Stimulated activated naive CD8-positive, alpha-beta T cell treated with anti-CD3 and anti-CD28 coated beads, Interleukin-15, amount 100 ng/mL, for 72 hours (primary cell): ENCODE measurements at regions not wholly inside any gene's neighbourhood (a gene's known extent, or its start where the extent isn't known, plus 50 kb on each side); places are given as distances from the start of the nearest gene placed in this dataset.

ENCODE experiments used
- ATAC-seq: fragments of 150-1000 bp; cut with Tn5 transposase; 2 replicates; pipeline ENCODE4 v1.10.0; 2021; ENCODE audit warnings: mild to moderate bottlenecking, moderate library complexity
- DNase-seq, 2 donors: peaks; one replicate each; pipeline ENCODE4 v3.0.0; 2021 to 2022
- H3K27ac Mint-ChIP-seq, 2 donors: one replicate each; pipeline ENCODE4 v1.8.0; 2022; ENCODE audit warnings: mild to moderate bottlenecking in 2 of 2, mixed read lengths in 2 of 2, moderate library complexity in 2 of 2
- H3K27me3 Mint-ChIP-seq: one replicate; pipeline ENCODE4 v1.8.0; 2022; ENCODE audit warnings: mixed read lengths
- H3K4me1 Mint-ChIP-seq: one replicate; pipeline ENCODE4 v1.8.0; 2022; ENCODE audit warnings: mild to moderate bottlenecking, mixed read lengths
- H3K4me3 Mint-ChIP-seq, 2 donors: one replicate each; pipeline ENCODE4 v1.8.0; 2022; ENCODE audit warnings: mild to moderate bottlenecking in 2 of 2, mixed read lengths in 2 of 2, moderate library complexity in 1 of 2
- H3K9me3 Mint-ChIP-seq, 2 donors: one replicate each; pipeline ENCODE4 v1.8.0; 2022; ENCODE audit warnings: mixed read lengths in 2 of 2

GRCh38 chr3:31117854-31118253 is 223.4 kb upstream of the GADL1 start:
- no peak overlapping the region for H3K27ac Mint-ChIP-seq
- no peak overlapping the region for H3K4me3 Mint-ChIP-seq
- H3K9me3 Mint-ChIP-seq: peaks cover 9 to 11% of the 10 kb centered on the region in 2 donors
- ATAC-seq (no peak), DNase-seq (no peak)
- no peaks in the 10 kb centered on the region for H3K27me3 Mint-ChIP-seq
- no peaks in the 10 kb centered on the region for H3K4me1 Mint-ChIP-seq

- Mint-ChIP-seq H3K27ac (no peak overlapping the region), H3K4me3 (no peak overlapping the region), H3K9me3 (peaks cover 17 to 18% of the 10 kb centered on the region in 2 donors), H3K27me3 (no peaks in the 10 kb centered on the region), H3K4me1 (no peaks in the 10 kb centered on the region)
- ATAC-seq (no peak), DNase-seq (no peak)
These were observed 229.9 kb upstream of the GADL1 start for GRCh38 chr3:31124373-31124772.

- no peak overlapping the region for H3K27ac Mint-ChIP-seq
- H3K27me3 Mint-ChIP-seq: no peaks in the 10 kb centered on the region
- peaks cover 17 to 18% of the 10 kb centered on the region in 2 donors for H3K9me3 Mint-ChIP-seq
- H3K4me3 Mint-ChIP-seq: no peak overlapping the region
- ATAC-seq (no peak), DNase-seq (no peak)
- no peaks in the 10 kb centered on the region for H3K4me1 Mint-ChIP-seq
These were observed 231.1 kb upstream of the GADL1 start for GRCh38 chr3:31125413-31126020.

- no peak for DNase-seq
- Mint-ChIP-seq H3K9me3 (peaks cover 6 to 11% of the 10 kb centered on the region in 2 donors), H3K27me3 (no peaks in the 10 kb centered on the region), H3K27ac (no peak overlapping the region), H3K4me1 (peaks cover 4% of the 10 kb centered on the region), H3K4me3 (no peak overlapping the region)
- no peak for ATAC-seq
These were observed 234.8 kb upstream of the GADL1 start for GRCh38 chr3:31129241-31129640.

GRCh38 chr3:31132132-31132769 is 237.8 kb upstream of the GADL1 start:
- DNase-seq (peak in 1 of 2 donors; percentile 21), ATAC-seq (peak; percentile 76)
- Mint-ChIP-seq H3K27ac (no peak overlapping the region), H3K4me3 (no peak overlapping the region), H3K27me3 (no peaks in the 10 kb centered on the region), H3K4me1 (peaks cover 4% of the 10 kb centered on the region), H3K9me3 (no peaks in the 10 kb centered on the region)

- DNase-seq (no peak), ATAC-seq (no peak)
- Mint-ChIP-seq H3K27ac (no peak overlapping the region), H3K27me3 (no peaks in the 10 kb centered on the region), H3K4me3 (no peak overlapping the region), H3K4me1 (peaks cover 4% of the 10 kb centered on the region), H3K9me3 (no peaks in the 10 kb centered on the region)
These were observed 239.1 kb upstream of the GADL1 start for GRCh38 chr3:31133541-31133940.

- Mint-ChIP-seq H3K27me3 (no peaks in the 10 kb centered on the region), H3K9me3 (no peaks in the 10 kb centered on the region), H3K27ac (no peak overlapping the region), H3K4me1 (peaks cover 4% of the 10 kb centered on the region), H3K4me3 (no peak overlapping the region)
- ATAC-seq (no peak), DNase-seq (no peak)
These were observed 241.1 kb upstream of the GADL1 start for GRCh38 chr3:31135546-31135945.

GRCh38 chr3:31137718-31138465 is 243.4 kb upstream of the GADL1 start:
- H3K9me3 Mint-ChIP-seq: no peaks in the 10 kb centered on the region
- no peak overlapping the region for H3K27ac Mint-ChIP-seq
- no peak for ATAC-seq
- peaks cover 4% of the 10 kb centered on the region for H3K4me1 Mint-ChIP-seq
- H3K27me3 Mint-ChIP-seq: no peaks in the 10 kb centered on the region
- no peak overlapping the region for H3K4me3 Mint-ChIP-seq
- no peak for DNase-seq

GRCh38 chr3:31140470-31140869 is 246.0 kb upstream of the GADL1 start:
- H3K27me3 Mint-ChIP-seq: no peaks in the 10 kb centered on the region
- ATAC-seq: no peak
- H3K27ac Mint-ChIP-seq: no peak overlapping the region
- H3K4me3 Mint-ChIP-seq: no peak overlapping the region
- DNase-seq: no peak
- H3K9me3 Mint-ChIP-seq: peaks cover 0 to 1% of the 10 kb centered on the region in 2 donors
- H3K4me1 Mint-ChIP-seq: no peaks in the 10 kb centered on the region

GRCh38 chr3:31142139-31142538 is 247.7 kb upstream of the GADL1 start:
- H3K27ac Mint-ChIP-seq: no peak overlapping the region
- ATAC-seq (no peak), DNase-seq (no peak)
- no peak overlapping the region for H3K4me3 Mint-ChIP-seq
- no peaks in the 10 kb centered on the region for H3K4me1 Mint-ChIP-seq
- H3K9me3 Mint-ChIP-seq: peaks cover 8 to 13% of the 10 kb centered on the region in 2 donors
- no peaks in the 10 kb centered on the region for H3K27me3 Mint-ChIP-seq

GRCh38 chr3:31142543-31142942 is 248.1 kb upstream of the GADL1 start:
- H3K4me3 Mint-ChIP-seq: no peak overlapping the region
- DNase-seq: no peak
- ATAC-seq: no peak
- H3K4me1 Mint-ChIP-seq: no peaks in the 10 kb centered on the region
- peaks cover 8 to 13% of the 10 kb centered on the region in 2 donors for H3K9me3 Mint-ChIP-seq
- no peaks in the 10 kb centered on the region for H3K27me3 Mint-ChIP-seq
- H3K27ac Mint-ChIP-seq: no peak overlapping the region

- ATAC-seq (no peak), DNase-seq (no peak)
- no peaks in the 10 kb centered on the region for H3K4me1 Mint-ChIP-seq
- H3K27ac Mint-ChIP-seq: no peak overlapping the region
- no peak overlapping the region for H3K4me3 Mint-ChIP-seq
- H3K9me3 Mint-ChIP-seq: peaks cover 20 to 22% of the 10 kb centered on the region in 2 donors
- no peaks in the 10 kb centered on the region for H3K27me3 Mint-ChIP-seq
These were observed 250.6 kb upstream of the GADL1 start for GRCh38 chr3:31145062-31145461.

- DNase-seq (no peak), ATAC-seq (no peak)
- Mint-ChIP-seq H3K4me1 (no peaks in the 10 kb centered on the region), H3K27me3 (no peaks in the 10 kb centered on the region), H3K4me3 (no peak overlapping the region), H3K9me3 (peaks cover 30 to 33% of the 10 kb centered on the region in 2 donors), H3K27ac (no peak overlapping the region)
These were observed 253.1 kb upstream of the GADL1 start for GRCh38 chr3:31147550-31147949.

- H3K27ac Mint-ChIP-seq: peak overlapping the region in 1 of 2 donors; percentile 18
- no peaks in the 10 kb centered on the region for H3K27me3 Mint-ChIP-seq
- H3K4me1 Mint-ChIP-seq: peaks cover 9% of the 10 kb centered on the region
- H3K9me3 Mint-ChIP-seq: peaks cover 0 to 4% of the 10 kb centered on the region in 2 donors
- ATAC-seq: no peak
- peak overlapping the region; percentile 21 to 28 for H3K4me3 Mint-ChIP-seq
- no peak for DNase-seq
These were observed 262.7 kb upstream of the GADL1 start for GRCh38 chr3:31157047-31157694.

GRCh38 chr3:31157893-31158620 is 263.6 kb upstream of the GADL1 start:
- Mint-ChIP-seq H3K27ac (no peak overlapping the region), H3K4me3 (no peak overlapping the region), H3K9me3 (peaks cover 0 to 4% of the 10 kb centered on the region in 2 donors), H3K27me3 (no peaks in the 10 kb centered on the region), H3K4me1 (peaks cover 9% of the 10 kb centered on the region)
- DNase-seq: no peak
- ATAC-seq: no peak
